HepG2 (cell line): ENCODE measurements at regions not wholly inside any gene's neighbourhood (a gene's known extent, or its start where the extent isn't known, plus 50 kb on each side); places are given as distances from the start of the nearest gene placed in this dataset.

Experiments used
- ATAC-seq: fragments of 200-7000 bp; cut with Tn5 transposase; 3 replicates; pipeline ENCODE4 v1.9.1; 2020; ENCODE audit warnings: mild to moderate bottlenecking, moderate library complexity
- BruUV-seq: library from RNA; stranded (reverse); fragments of 400-500 nt; replicated peaks from 2 replicates; lab custom pipeline; 2021; lab: Mats Ljungman, UMichigan
- CTCF ChIA-PET: fragments of 300-600 bp; formaldehyde crosslinking; extraction: SDS; loops from one replicate; lab custom pipeline; 2021; ENCODE audit warnings: low total read pairs, inconsistent platforms, low intra/inter-chr PET ratio; lab: Yijun Ruan, JAX
- POLR2A ChIA-PET: fragments of 350-600 bp; sonication (Branson Sonifier 250); formaldehyde crosslinking; loops from one replicate; lab custom pipeline; 2020; ENCODE audit warnings: antibody characterized with exemption, inconsistent platforms; lab: Yijun Ruan, JAX
- DNase-seq: peaks from one replicate; pipeline ENCODE4 v3.0.0-alpha.2; 2015; ENCODE audit warnings: low spot score
- FAIRE-seq: peaks from 3 replicates; lab custom pipeline; 2011; peaks lifted over from hg19 to GRCh38; lab: Jason Lieb, UNC
- H2AFZ ChIP-seq: one replicate; pipeline ENCODE4 v1.6.1; 2011; ENCODE audit warnings: low read length, inconsistent platforms
- H3K27ac ChIP-seq: fragments of 300-600 bp; 3 replicates; pipeline ENCODE4 v1.8.0; 2011; ENCODE audit warnings: mixed run types, mild to moderate bottlenecking, mixed read lengths, low read length, inconsistent platforms; ENCODE audit not compliant: insufficient read depth; ENCODE audit errors: extremely low read length
- H3K27me3 ChIP-seq, 2 experiments: fragments of 200-600 bp in 1 of 2; 2 replicates in 1 of 2; 3 replicates in 1 of 2; pipeline versions ENCODE4 v1.6.0 to v1.8.0; 2011; ENCODE audit warnings: low read length in 2 of 2, mild to moderate bottlenecking in 2 of 2, moderate library complexity in 2 of 2, inconsistent platforms in 1 of 2; ENCODE audit not compliant: insufficient read depth in 2 of 2, control insufficient read depth in 1 of 2
- H3K36me3 ChIP-seq, 2 experiments: fragments of 200-600 bp in 1 of 2; replicated peaks in 1 of 2; 2 replicates in 1 of 2; 3 replicates in 1 of 2; pipeline versions ENCODE4 v1.5.1 to v1.8.0; 2011; ENCODE audit warnings: low read length in 2 of 2, inconsistent platforms in 1 of 2; ENCODE audit not compliant: insufficient read depth in 2 of 2, control insufficient read depth in 1 of 2
- H3K4me1 ChIP-seq: 2 replicates; pipeline ENCODE4 v1.5.1; 2012; ENCODE audit warnings: low read length, inconsistent platforms; ENCODE audit not compliant: insufficient read depth
- H3K4me2 ChIP-seq: 2 replicates; pipeline ENCODE4 v1.6.0; 2011; ENCODE audit warnings: low read depth, low read length, inconsistent platforms
- H3K4me3 ChIP-seq, 3 experiments: fragments of 200-600 bp in 1 of 3; sonication (generic), shearing (Covaris generic) in 1 of 3; replicated peaks in 1 of 3; 2 replicates each; pipeline ENCODE4 v1.5.1; 2011 to 2016; ENCODE audit warnings: low read length in 3 of 3, inconsistent platforms in 2 of 3, low read depth in 2 of 3, mild to moderate bottlenecking in 2 of 3, control low read depth in 1 of 3, mixed read lengths in 1 of 3; ENCODE audit not compliant: insufficient read depth in 1 of 3
- H3K79me2 ChIP-seq: one replicate; pipeline ENCODE4 v1.6.1; 2011; ENCODE audit warnings: low read length, inconsistent platforms; ENCODE audit not compliant: insufficient read depth
- H3K9ac ChIP-seq: 2 replicates; pipeline ENCODE4 v1.6.0; 2011; ENCODE audit warnings: mild to moderate bottlenecking, low read depth, low read length, inconsistent platforms; ENCODE audit not compliant: insufficient read depth
- H3K9me3 ChIP-seq: 2 replicates; pipeline ENCODE4 v1.5.1; 2012; ENCODE audit warnings: mild to moderate bottlenecking, low read length
- H4K20me1 ChIP-seq: 2 replicates; pipeline ENCODE4 v1.6.0; 2011; ENCODE audit warnings: inconsistent platforms, mild to moderate bottlenecking, low read length, moderate library complexity; ENCODE audit not compliant: insufficient read depth
- ELF3 ChIP-seq: IDR thresholded peaks from 2 replicates; pipeline ENCODE4 v1.6.1; 2016; ENCODE audit warnings: missing genetic modification reagents, missing compliant biosample characterization
- HNRNPK ChIP-seq: fragments of 200-400 bp; formaldehyde crosslinking; IDR thresholded peaks from 2 replicates; pipeline ENCODE4 v1.6.1; 2018; ENCODE audit warnings: low read length, low read depth, moderate library complexity, mild to moderate bottlenecking; ENCODE audit not compliant: poor library complexity, severe bottlenecking
- ONECUT2 ChIP-seq: sonication (generic); formaldehyde crosslinking; IDR thresholded peaks from 2 replicates; pipeline ENCODE4 v1.4.0; 2020; ENCODE audit warnings: missing genetic modification reagents
- RAD51 ChIP-seq: fragments of 450-650 bp; IDR thresholded peaks from 2 replicates; pipeline ENCODE4 v1.6.1; 2016; ENCODE audit warnings: borderline replicate concordance
- SALL1 ChIP-seq: sonication (generic); formaldehyde crosslinking; IDR thresholded peaks from 2 replicates; pipeline ENCODE4 v1.8.0; 2022; ENCODE audit warnings: mild to moderate bottlenecking, missing genetic modification reagents
- SOX5 ChIP-seq: IDR thresholded peaks from 2 replicates; pipeline ENCODE4 v1.6.1; 2016; ENCODE audit warnings: borderline replicate concordance
- SRY ChIP-seq: sonication (generic); formaldehyde crosslinking; IDR thresholded peaks from 2 replicates; pipeline ENCODE4 v1.8.0; 2022; ENCODE audit warnings: mild to moderate bottlenecking, missing genetic modification reagents
- ZMYM3 ChIP-seq: sonication (generic); formaldehyde crosslinking; IDR thresholded peaks from 2 replicates; pipeline ENCODE4 v1.5.1; 2020; ENCODE audit warnings: mild to moderate bottlenecking, missing genetic modification reagents
- ZNF263 ChIP-seq: sonication (generic); formaldehyde crosslinking; IDR thresholded peaks from 2 replicates; pipeline ENCODE4 v1.4.0; 2020; ENCODE audit warnings: missing genetic modification reagents
- ZNF513 ChIP-seq: sonication (generic); formaldehyde crosslinking; conservative IDR thresholded peaks from 2 replicates; pipeline ENCODE4 v1.5.0; 2020; ENCODE audit warnings: missing genetic modification reagents
- WGBS: methylation state at CpG from one replicate; pipeline ENCODE4 v1.1.6; 2017; ENCODE audit warnings: low lambda C conversion rate; 5-methylcytosine and 5-hydroxymethylcytosine counted together
- in situ Hi-C: cut with HindIII; loops from 2 replicates; pipeline ENCODE4 v1.10.0; 2017; ENCODE audit warnings: low pct_unique_long_range_greater_than_20kb; ENCODE audit not compliant: extremely low pct_ligation_motif_present
- intact Hi-C: fragments of 100-400 bp; cut with micrococcal nuclease; formaldehyde crosslinking; loops from one replicate; pipeline ENCODE4 v1.10.0; 2022; ENCODE audit not compliant: unreplicated experiment
- TF ChIP-seq, protein P1 (sequence below): sonication (generic); formaldehyde crosslinking; IDR thresholded peaks from 2 replicates; pipeline ENCODE4 v1.4.0; 2020; ENCODE audit warnings: missing genetic modification reagents
- TF ChIP-seq, protein P2 (sequence below): sonication (generic); formaldehyde crosslinking; IDR thresholded peaks from 2 replicates; pipeline ENCODE4 v1.4.0; 2020; ENCODE audit warnings: missing genetic modification reagents
- TF ChIP-seq, protein P3 (sequence below): sonication (generic); formaldehyde crosslinking; IDR thresholded peaks from 2 replicates; pipeline ENCODE4 v1.5.0; 2020; ENCODE audit warnings: missing genetic modification reagents, mild to moderate bottlenecking, borderline replicate concordance

DNA sequence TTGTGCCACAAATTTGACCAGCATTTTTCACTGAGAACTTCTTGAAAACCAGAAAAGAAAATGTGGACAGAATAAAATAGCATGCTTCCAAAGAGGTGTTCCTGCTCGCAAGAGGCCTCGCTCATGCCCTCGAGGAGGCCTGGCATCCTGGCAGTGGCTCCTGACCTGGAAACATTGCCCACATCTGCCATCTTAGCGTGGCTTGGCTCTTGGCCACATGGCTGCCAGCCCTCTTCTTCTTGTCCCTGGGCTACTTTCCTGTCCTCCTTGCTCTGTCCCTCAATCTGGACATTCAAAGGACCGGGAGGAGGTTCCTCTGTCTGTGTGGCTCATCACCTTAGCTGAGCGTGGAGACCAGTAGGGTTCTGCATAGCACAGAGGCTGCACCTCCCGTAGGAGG, 131.6 kb upstream of the TMEM72 start (continued):
- TF ChIP-seq ZMYM3 (CRISPR knock-in tag) (no peak), SOX5 (CRISPR knock-in tag) (no peak), ZNF263 (no peak), SRY (CRISPR knock-in tag) (no peak)
- TF ChIP-seq, protein P1, sequence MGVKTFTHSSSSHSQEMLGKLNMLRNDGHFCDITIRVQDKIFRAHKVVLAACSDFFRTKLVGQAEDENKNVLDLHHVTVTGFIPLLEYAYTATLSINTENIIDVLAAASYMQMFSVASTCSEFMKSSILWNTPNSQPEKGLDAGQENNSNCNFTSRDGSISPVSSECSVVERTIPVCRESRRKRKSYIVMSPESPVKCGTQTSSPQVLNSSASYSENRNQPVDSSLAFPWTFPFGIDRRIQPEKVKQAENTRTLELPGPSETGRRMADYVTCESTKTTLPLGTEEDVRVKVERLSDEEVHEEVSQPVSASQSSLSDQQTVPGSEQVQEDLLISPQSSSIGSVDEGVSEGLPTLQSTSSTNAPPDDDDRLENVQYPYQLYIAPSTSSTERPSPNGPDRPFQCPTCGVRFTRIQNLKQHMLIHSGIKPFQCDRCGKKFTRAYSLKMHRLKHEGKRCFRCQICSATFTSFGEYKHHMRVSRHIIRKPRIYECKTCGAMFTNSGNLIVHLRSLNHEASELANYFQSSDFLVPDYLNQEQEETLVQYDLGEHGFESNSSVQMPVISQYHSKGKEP (CRISPR knock-in tag): no peak
- TF ChIP-seq, all 625 proteins: peak for 0

GRCh38 chr10:44780426-44780825, 130.7 kb upstream of the TMEM72 start:
- no peaks in the 10 kb centered on the region for H3K4me1 ChIP-seq
- H3K4me2 ChIP-seq: no peak overlapping the region
- no peak overlapping the region for H3K27ac ChIP-seq
- TF ChIP-seq RAD51: no peak
- no peak for TF ChIP-seq ELF3 (CRISPR knock-in tag)
- TF ChIP-seq ONECUT2: no peak
- no peak for TF ChIP-seq SALL1 (CRISPR knock-in tag)
- TF ChIP-seq, protein P2, sequence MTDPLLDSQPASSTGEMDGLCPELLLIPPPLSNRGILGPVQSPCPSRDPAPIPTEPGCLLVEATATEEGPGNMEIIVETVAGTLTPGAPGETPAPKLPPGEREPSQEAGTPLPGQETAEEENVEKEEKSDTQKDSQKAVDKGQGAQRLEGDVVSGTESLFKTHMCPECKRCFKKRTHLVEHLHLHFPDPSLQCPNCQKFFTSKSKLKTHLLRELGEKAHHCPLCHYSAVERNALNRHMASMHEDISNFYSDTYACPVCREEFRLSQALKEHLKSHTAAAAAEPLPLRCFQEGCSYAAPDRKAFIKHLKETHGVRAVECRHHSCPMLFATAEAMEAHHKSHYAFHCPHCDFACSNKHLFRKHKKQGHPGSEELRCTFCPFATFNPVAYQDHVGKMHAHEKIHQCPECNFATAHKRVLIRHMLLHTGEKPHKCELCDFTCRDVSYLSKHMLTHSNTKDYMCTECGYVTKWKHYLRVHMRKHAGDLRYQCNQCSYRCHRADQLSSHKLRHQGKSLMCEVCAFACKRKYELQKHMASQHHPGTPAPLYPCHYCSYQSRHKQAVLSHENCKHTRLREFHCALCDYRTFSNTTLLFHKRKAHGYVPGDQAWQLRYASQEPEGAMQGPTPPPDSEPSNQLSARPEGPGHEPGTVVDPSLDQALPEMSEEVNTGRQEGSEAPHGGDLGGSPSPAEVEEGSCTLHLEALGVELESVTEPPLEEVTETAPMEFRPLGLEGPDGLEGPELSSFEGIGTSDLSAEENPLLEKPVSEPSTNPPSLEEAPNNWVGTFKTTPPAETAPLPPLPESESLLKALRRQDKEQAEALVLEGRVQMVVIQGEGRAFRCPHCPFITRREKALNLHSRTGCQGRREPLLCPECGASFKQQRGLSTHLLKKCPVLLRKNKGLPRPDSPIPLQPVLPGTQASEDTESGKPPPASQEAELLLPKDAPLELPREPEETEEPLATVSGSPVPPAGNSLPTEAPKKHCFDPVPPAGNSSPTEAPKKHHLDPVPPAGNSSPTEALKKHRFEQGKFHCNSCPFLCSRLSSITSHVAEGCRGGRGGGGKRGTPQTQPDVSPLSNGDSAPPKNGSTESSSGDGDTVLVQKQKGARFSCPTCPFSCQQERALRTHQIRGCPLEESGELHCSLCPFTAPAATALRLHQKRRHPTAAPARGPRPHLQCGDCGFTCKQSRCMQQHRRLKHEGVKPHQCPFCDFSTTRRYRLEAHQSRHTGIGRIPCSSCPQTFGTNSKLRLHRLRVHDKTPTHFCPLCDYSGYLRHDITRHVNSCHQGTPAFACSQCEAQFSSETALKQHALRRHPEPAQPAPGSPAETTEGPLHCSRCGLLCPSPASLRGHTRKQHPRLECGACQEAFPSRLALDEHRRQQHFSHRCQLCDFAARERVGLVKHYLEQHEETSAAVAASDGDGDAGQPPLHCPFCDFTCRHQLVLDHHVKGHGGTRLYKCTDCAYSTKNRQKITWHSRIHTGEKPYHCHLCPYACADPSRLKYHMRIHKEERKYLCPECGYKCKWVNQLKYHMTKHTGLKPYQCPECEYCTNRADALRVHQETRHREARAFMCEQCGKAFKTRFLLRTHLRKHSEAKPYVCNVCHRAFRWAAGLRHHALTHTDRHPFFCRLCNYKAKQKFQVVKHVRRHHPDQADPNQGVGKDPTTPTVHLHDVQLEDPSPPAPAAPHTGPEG (CRISPR knock-in tag): no peak
- TF ChIP-seq, protein P3, sequence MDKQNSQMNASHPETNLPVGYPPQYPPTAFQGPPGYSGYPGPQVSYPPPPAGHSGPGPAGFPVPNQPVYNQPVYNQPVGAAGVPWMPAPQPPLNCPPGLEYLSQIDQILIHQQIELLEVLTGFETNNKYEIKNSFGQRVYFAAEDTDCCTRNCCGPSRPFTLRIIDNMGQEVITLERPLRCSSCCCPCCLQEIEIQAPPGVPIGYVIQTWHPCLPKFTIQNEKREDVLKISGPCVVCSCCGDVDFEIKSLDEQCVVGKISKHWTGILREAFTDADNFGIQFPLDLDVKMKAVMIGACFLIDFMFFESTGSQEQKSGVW (CRISPR knock-in tag): no peak
- TF ChIP-seq ZNF513 (CRISPR knock-in tag): no peak
- TF ChIP-seq HNRNPK: no peak
- ChIA-PET POLR2A (no interaction called here), CTCF (no interaction called here)
- no peaks in the 10 kb centered on the region for H3K9me3 ChIP-seq
- FAIRE-seq (no peak), ATAC-seq (no peak), DNase-seq (no peak)
- intact Hi-C loops (no loop called here), in situ Hi-C loops (no loop called here)
- H3K9ac ChIP-seq: no peak overlapping the region
- H4K20me1 ChIP-seq: no peaks in the 10 kb centered on the region
- no peaks in the 10 kb centered on the region; a peak in 1 of 5 replicates for H3K27me3 ChIP-seq
- no peaks in the 10 kb centered on the region for H3K79me2 ChIP-seq
- no TSS peak for BruUV-seq
- H3K4me3 ChIP-seq: no peak overlapping the region
- no peak overlapping the region for H2AFZ ChIP-seq
- H3K36me3 ChIP-seq: no peaks in the 10 kb centered on the region
- WGBS: 77% methylated on average over 2 of the region's 2 CpGs
